ENCODE measurements at regions not wholly inside any gene's neighbourhood (a gene's known extent, or its start where the extent isn't known, plus 50 kb on each side); places are given as distances from the start of the nearest gene placed in this dataset.

- no peaks in the 10 kb centered on the region for H4K20me1 ChIP-seq (ENCODE audit: insufficient read depth)
- H3K27ac ChIP-seq (ENCODE audit: low read length), result no peak overlapping the region
- H3K9me2 ChIP-seq (ENCODE audit: insufficient read depth, low read length), result no peaks in the 10 kb centered on the region
- H2AFZ ChIP-seq (ENCODE audit: low read depth, low read length), result no peak overlapping the region
- H3K9ac ChIP-seq (ENCODE audit: low read length), result no peak overlapping the region
- no peak for TF ChIP-seq EZH2 (IDR thresholded peaks at IDR 0.05; ENCODE audit: borderline replicate concordance, insufficient read depth, low read length, poor library complexity, severe bottlenecking)
- H3K4me3 ChIP-seq (ENCODE audit: low read length), result no peak overlapping the region
- no peaks in the 10 kb centered on the region for H3K36me3 ChIP-seq (ENCODE audit: insufficient read depth, low read length)
- H3K9me3 ChIP-seq (ENCODE audit: low read length), result no peaks in the 10 kb centered on the region
- H3K27me3 ChIP-seq (ENCODE audit: insufficient read depth, low read depth, low read length), result no peaks in the 10 kb centered on the region
- no peaks in the 10 kb centered on the region for H3F3A ChIP-seq (ENCODE audit: insufficient read depth, low read length, poor library complexity, severe bottlenecking)
- H3K4me2 ChIP-seq (ENCODE audit: low read length), result no peak overlapping the region
- H3K79me2 ChIP-seq (replicated peaks; ENCODE audit: insufficient read depth, low read length), result no peaks in the 10 kb centered on the region
Observed at GRCh38 chr1:221162352-221162751, 283.1 kb downstream of the HLX start.

DNA sequence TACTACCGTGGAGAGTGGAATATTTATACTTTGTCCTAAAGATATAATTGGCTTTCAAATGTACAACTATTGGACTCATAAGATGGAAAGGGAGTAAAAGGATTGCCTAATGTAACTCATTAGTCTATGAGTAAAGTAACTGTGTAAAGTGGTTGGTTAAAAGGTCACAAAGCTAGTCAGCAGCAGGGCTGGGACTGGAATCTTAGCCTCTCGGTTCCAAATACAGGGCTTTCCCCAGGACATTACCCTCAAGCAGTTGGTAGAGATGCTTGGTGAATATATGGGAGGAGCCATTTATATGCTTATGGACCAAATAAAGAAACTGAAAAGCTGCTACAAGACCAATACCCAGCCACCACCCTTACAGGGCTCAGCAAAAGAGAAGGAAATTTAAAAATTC lies 283.7 kb downstream of the HLX start:
- no peaks in the 10 kb centered on the region for H3F3A ChIP-seq (ENCODE audit: insufficient read depth, low read length, poor library complexity, severe bottlenecking)
- no peaks in the 10 kb centered on the region for H3K36me3 ChIP-seq (ENCODE audit: insufficient read depth, low read length)
- H3K27ac ChIP-seq (ENCODE audit: low read length), result no peak overlapping the region
- H2AFZ ChIP-seq (ENCODE audit: low read depth, low read length), result no peak overlapping the region
- H3K9me3 ChIP-seq (ENCODE audit: low read length), result no peaks in the 10 kb centered on the region
- H3K9me2 ChIP-seq (ENCODE audit: insufficient read depth, low read length), result no peaks in the 10 kb centered on the region
- no peak overlapping the region for H3K9ac ChIP-seq (ENCODE audit: low read length)
- no peaks in the 10 kb centered on the region for H4K20me1 ChIP-seq (ENCODE audit: insufficient read depth)
- no peaks in the 10 kb centered on the region for H3K27me3 ChIP-seq (ENCODE audit: insufficient read depth, low read depth, low read length)
- H3K4me3 ChIP-seq (ENCODE audit: low read length), result no peak overlapping the region
- no peak for TF ChIP-seq EZH2 (IDR thresholded peaks at IDR 0.05; ENCODE audit: borderline replicate concordance, insufficient read depth, low read length, poor library complexity, severe bottlenecking)
- no peak overlapping the region for H3K4me2 ChIP-seq (ENCODE audit: low read length)
- H3K79me2 ChIP-seq (replicated peaks; ENCODE audit: insufficient read depth, low read length), result no peaks in the 10 kb centered on the region

DNA sequence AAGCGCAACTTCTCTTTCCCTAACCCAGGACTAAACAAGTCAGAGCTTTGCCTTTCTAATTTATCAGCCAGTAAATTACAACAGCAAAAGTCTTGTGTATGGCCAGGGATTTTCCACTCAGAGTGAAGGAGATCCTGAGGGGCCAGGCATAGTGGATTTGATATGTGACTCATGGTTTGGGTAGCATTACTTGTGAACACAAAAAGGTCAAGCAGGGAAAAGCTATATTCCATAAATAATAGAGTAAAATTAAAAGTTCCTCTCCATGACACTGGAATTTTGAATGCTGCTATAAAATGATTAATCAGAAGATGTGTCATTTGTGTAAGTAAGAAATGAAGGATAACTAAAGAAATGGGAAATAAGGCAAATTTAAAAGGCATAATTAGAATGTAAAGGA lies 284.8 kb downstream of the HLX start:
- H3K4me2 ChIP-seq (ENCODE audit: low read length), result no peak overlapping the region
- no peaks in the 10 kb centered on the region for H3K9me3 ChIP-seq (ENCODE audit: low read length)
- H2AFZ ChIP-seq (ENCODE audit: low read depth, low read length), result no peak overlapping the region
- H3K4me3 ChIP-seq (ENCODE audit: low read length), result no peak overlapping the region
- no peak overlapping the region for H3K27ac ChIP-seq (ENCODE audit: low read length)
- H3K9me2 ChIP-seq (ENCODE audit: insufficient read depth, low read length), result no peaks in the 10 kb centered on the region
- no peaks in the 10 kb centered on the region for H3K79me2 ChIP-seq (replicated peaks; ENCODE audit: insufficient read depth, low read length)
- no peaks in the 10 kb centered on the region for H4K20me1 ChIP-seq (ENCODE audit: insufficient read depth)
- H3K36me3 ChIP-seq (ENCODE audit: insufficient read depth, low read length), result no peaks in the 10 kb centered on the region
- no peaks in the 10 kb centered on the region for H3F3A ChIP-seq (ENCODE audit: insufficient read depth, low read length, poor library complexity, severe bottlenecking)
- no peak overlapping the region for H3K9ac ChIP-seq (ENCODE audit: low read length)
- TF ChIP-seq, protein P1, sequence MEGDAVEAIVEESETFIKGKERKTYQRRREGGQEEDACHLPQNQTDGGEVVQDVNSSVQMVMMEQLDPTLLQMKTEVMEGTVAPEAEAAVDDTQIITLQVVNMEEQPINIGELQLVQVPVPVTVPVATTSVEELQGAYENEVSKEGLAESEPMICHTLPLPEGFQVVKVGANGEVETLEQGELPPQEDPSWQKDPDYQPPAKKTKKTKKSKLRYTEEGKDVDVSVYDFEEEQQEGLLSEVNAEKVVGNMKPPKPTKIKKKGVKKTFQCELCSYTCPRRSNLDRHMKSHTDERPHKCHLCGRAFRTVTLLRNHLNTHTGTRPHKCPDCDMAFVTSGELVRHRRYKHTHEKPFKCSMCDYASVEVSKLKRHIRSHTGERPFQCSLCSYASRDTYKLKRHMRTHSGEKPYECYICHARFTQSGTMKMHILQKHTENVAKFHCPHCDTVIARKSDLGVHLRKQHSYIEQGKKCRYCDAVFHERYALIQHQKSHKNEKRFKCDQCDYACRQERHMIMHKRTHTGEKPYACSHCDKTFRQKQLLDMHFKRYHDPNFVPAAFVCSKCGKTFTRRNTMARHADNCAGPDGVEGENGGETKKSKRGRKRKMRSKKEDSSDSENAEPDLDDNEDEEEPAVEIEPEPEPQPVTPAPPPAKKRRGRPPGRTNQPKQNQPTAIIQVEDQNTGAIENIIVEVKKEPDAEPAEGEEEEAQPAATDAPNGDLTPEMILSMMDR (IDR thresholded peaks at IDR 0.05; ENCODE audit: poor library complexity, severe bottlenecking), result no peak
- TF ChIP-seq RAD21 (conservative IDR thresholded peaks at IDR 0.05) (no peak), TAF1 (IDR thresholded peaks at IDR 0.05; ENCODE audit: low read depth) (no peak), SMC3 (conservative IDR thresholded peaks at IDR 0.05; ENCODE audit: poor library complexity) (no peak), REST (IDR thresholded peaks at IDR 0.05; ENCODE audit: borderline replicate concordance) (no peak), MXI1 (conservative IDR thresholded peaks at IDR 0.05; ENCODE audit: poor library complexity, severe bottlenecking) (no peak), EZH2 (IDR thresholded peaks at IDR 0.05; ENCODE audit: borderline replicate concordance, insufficient read depth, low read length, poor library complexity, severe bottlenecking) (no peak), EP300 (conservative IDR thresholded peaks at IDR 0.05; ENCODE audit: poor library complexity, severe bottlenecking) (no peak)
- H3K27me3 ChIP-seq (ENCODE audit: insufficient read depth, low read depth, low read length), result no peaks in the 10 kb centered on the region
